WERI-Rb-1 (cell line): ENCODE measurements at regions not wholly inside any gene's neighbourhood (a gene's known extent, or its start where the extent isn't known, plus 50 kb on each side); places are given as distances from the start of the nearest gene placed in this dataset.

Experiments
- DNase-seq: peaks from one replicate; pipeline ENCODE4 v3.0.0-alpha.2; 2020
- H3K27ac ChIP-seq: fragments of 250-450 bp; sonication (Bioruptor Pico); 2 replicates; pipeline ENCODE4 v1.5.1; 2020; ENCODE audit warnings: mild to moderate bottlenecking, moderate library complexity
- H3K27me3 ChIP-seq: fragments of 250-450 bp; sonication (Bioruptor Pico); 2 replicates; pipeline ENCODE4 v1.5.1; 2021; ENCODE audit warnings: mild to moderate bottlenecking, low read depth, moderate library complexity; ENCODE audit not compliant: insufficient read depth, severe bottlenecking
- H3K36me3 ChIP-seq: fragments of 250-450 bp; sonication (Bioruptor Pico); 2 replicates; pipeline ENCODE4 v1.5.1; 2020; ENCODE audit warnings: mild to moderate bottlenecking, moderate library complexity
- H3K4me3 ChIP-seq: 2 replicates; pipeline ENCODE4 v1.5.1; 2011; ENCODE audit warnings: low read depth, mild to moderate bottlenecking, control low read depth, low read length
- H3K9me3 ChIP-seq: fragments of 250-450 bp; sonication (Bioruptor Pico); 2 replicates; pipeline ENCODE4 v1.5.1; 2021; ENCODE audit warnings: mild to moderate bottlenecking, moderate library complexity; ENCODE audit not compliant: severe bottlenecking
- CTCF ChIP-seq: IDR thresholded peaks from 2 replicates; pipeline ENCODE4 v1.5.1; 2011; ENCODE audit warnings: low read depth, mild to moderate bottlenecking, control low read depth, inconsistent platforms, low read length

- no peak for TF ChIP-seq CTCF
- no peak for DNase-seq
- H3K27me3 ChIP-seq: no peaks in the 10 kb centered on the region
- H3K36me3 ChIP-seq: no peaks in the 10 kb centered on the region
- no peaks in the 10 kb centered on the region for H3K9me3 ChIP-seq
- H3K27ac ChIP-seq: no peak overlapping the region
- no peak overlapping the region for H3K4me3 ChIP-seq
Measured at GRCh38 chr10:4201866-4202825, 417.1 kb upstream of the KLF6 start.

DNA sequence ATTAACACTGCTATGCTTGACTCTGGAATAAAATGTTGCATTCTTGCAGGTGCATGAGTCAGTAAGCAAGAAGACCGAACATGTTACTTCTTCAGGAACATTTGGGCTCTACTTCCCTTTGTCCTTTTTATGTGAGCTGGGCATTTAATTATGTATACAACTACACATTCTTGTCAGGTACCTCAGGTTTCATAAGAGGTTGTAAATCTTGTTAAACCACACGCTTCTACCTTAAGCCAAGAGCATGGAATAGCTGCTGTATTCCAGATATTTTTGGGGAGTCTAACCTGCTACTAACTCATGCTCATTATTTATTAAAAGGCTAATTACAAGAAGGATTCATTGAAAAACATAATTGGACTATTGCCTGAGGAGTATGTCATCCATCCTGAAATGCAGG, 414.2 kb upstream of the KLF6 start:
- Histone ChIP-seq H3K36me3 (no peaks in the 10 kb centered on the region), H3K27ac (no peak overlapping the region), H3K27me3 (no peaks in the 10 kb centered on the region), H3K4me3 (no peak overlapping the region), H3K9me3 (no peaks in the 10 kb centered on the region)
- TF ChIP-seq CTCF: no peak
- DNase-seq: no peak

DNA sequence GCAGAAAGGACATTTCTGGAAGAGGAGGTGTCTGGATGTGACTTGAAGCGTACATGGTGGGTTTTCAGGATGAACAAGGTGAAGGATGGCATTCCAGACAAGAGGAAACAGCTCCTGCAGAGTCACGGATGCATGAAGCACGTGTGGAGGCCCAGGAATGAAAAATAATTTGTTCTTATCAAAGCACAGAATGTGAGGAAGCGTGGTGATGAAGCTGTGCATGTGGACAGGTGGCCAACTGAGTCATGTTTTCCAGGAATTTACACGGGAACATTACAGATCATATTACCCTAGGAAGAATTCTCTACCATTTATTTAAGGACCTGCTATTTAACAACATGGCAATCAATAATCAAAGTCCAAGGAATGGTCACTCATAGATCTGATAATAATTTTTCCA, 413.2 kb upstream of the KLF6 start:
- DNase-seq: no peak
- Histone ChIP-seq H3K27me3 (no peaks in the 10 kb centered on the region), H3K36me3 (no peaks in the 10 kb centered on the region), H3K27ac (no peak overlapping the region), H3K4me3 (no peak overlapping the region), H3K9me3 (no peaks in the 10 kb centered on the region)
- TF ChIP-seq CTCF: no peak

GRCh38 chr10:4197676-4198075, 412.7 kb upstream of the KLF6 start:
- no peaks in the 10 kb centered on the region for H3K36me3 ChIP-seq
- H3K9me3 ChIP-seq: no peaks in the 10 kb centered on the region
- no peak for TF ChIP-seq CTCF
- H3K27me3 ChIP-seq: no peaks in the 10 kb centered on the region
- DNase-seq: no peak
- H3K27ac ChIP-seq: no peak overlapping the region
- no peak overlapping the region for H3K4me3 ChIP-seq

- Histone ChIP-seq H3K27me3 (no peaks in the 10 kb centered on the region), H3K4me3 (no peak overlapping the region), H3K27ac (no peak overlapping the region), H3K9me3 (no peaks in the 10 kb centered on the region), H3K36me3 (no peaks in the 10 kb centered on the region)
- no peak for TF ChIP-seq CTCF
- DNase-seq: no peak
Measured at GRCh38 chr10:4196771-4197390, 411.9 kb upstream of the KLF6 start.
